SK-N-SH (cell line): ENCODE measurements at regions not wholly inside any gene's neighbourhood (a gene's known extent, or its start where the extent isn't known, plus 50 kb on each side); places are given as distances from the start of the nearest gene placed in this dataset.

Experiments used
- ELF1 ChIP-seq: IDR thresholded peaks from 2 replicates; pipeline ENCODE4 v1.4.0; 2012
- EP300 ChIP-seq, 2 experiments: IDR thresholded peaks; 2 replicates each; pipeline versions ENCODE4 v1.4.0 to v1.6.1; 2012; ENCODE audit warnings: borderline replicate concordance in 1 of 2, low read depth in 1 of 2, low read length in 1 of 2
- EZH2phosphoT487 ChIP-seq: fragments of 200-600 bp; sonication (generic); IDR thresholded peaks from 2 replicates; pipeline ENCODE4 v1.6.1; 2017; ENCODE audit warnings: low read depth, mixed run types, mild to moderate bottlenecking, antibody characterized with exemption, moderate library complexity, borderline replicate concordance
- JUND ChIP-seq: IDR thresholded peaks from 2 replicates; pipeline ENCODE4 v1.4.0; 2012
- MXI1 ChIP-seq: IDR thresholded peaks from 2 replicates; pipeline ENCODE4 v1.6.1; 2012; ENCODE audit warnings: mild to moderate bottlenecking, low read depth, low read length, improper control_type of control experiment
- NRF1 ChIP-seq: IDR thresholded peaks from 2 replicates; pipeline ENCODE4 v1.6.1; 2012; ENCODE audit warnings: low read depth, mild to moderate bottlenecking, low read length
- POLR2AphosphoS5 ChIP-seq: IDR thresholded peaks from 2 replicates; pipeline ENCODE4 v1.6.1; 2012; ENCODE audit warnings: low read depth, low read length
- TAF1 ChIP-seq: IDR thresholded peaks from 2 replicates; pipeline ENCODE4 v1.6.1; 2012; ENCODE audit warnings: low read depth, mild to moderate bottlenecking, low read length, moderate library complexity, borderline replicate concordance
- TCF12 ChIP-seq: IDR thresholded peaks from 2 replicates; pipeline ENCODE4 v1.4.0; 2012
- TF ChIP-seq, protein P1 (sequence below): IDR thresholded peaks from 2 replicates; pipeline ENCODE4 v1.6.1; 2012; ENCODE audit warnings: mild to moderate bottlenecking, low read depth, low read length, moderate library complexity
- TF ChIP-seq, protein P2 (sequence below): fragments of 200-600 bp; sonication (generic); IDR thresholded peaks from 2 replicates; pipeline ENCODE4 v1.6.1; 2017; ENCODE audit warnings: antibody characterized with exemption, mild to moderate bottlenecking, moderate library complexity

DNA sequence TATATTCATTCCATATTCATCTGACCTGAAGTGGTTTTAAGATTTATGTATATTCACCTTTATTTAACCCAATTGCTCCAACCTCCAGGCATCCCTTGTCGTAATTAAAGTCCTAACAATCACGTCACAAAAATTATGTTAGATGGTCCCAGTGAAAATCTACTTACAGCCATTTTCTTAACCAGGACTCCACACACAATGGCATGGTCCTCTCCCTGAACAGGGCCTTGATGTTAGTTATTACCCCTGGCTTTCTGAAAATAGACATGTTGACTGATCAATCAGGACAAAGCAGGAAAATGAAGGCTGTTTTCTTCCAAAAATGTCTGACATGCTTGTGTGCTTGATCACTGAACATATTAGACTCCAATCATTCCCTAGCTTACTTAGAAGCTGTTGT is 542.7 kb upstream of the SLITRK5 start:
- no peak for TF ChIP-seq JUND
- TF ChIP-seq MXI1: no peak
- TF ChIP-seq, protein P1, sequence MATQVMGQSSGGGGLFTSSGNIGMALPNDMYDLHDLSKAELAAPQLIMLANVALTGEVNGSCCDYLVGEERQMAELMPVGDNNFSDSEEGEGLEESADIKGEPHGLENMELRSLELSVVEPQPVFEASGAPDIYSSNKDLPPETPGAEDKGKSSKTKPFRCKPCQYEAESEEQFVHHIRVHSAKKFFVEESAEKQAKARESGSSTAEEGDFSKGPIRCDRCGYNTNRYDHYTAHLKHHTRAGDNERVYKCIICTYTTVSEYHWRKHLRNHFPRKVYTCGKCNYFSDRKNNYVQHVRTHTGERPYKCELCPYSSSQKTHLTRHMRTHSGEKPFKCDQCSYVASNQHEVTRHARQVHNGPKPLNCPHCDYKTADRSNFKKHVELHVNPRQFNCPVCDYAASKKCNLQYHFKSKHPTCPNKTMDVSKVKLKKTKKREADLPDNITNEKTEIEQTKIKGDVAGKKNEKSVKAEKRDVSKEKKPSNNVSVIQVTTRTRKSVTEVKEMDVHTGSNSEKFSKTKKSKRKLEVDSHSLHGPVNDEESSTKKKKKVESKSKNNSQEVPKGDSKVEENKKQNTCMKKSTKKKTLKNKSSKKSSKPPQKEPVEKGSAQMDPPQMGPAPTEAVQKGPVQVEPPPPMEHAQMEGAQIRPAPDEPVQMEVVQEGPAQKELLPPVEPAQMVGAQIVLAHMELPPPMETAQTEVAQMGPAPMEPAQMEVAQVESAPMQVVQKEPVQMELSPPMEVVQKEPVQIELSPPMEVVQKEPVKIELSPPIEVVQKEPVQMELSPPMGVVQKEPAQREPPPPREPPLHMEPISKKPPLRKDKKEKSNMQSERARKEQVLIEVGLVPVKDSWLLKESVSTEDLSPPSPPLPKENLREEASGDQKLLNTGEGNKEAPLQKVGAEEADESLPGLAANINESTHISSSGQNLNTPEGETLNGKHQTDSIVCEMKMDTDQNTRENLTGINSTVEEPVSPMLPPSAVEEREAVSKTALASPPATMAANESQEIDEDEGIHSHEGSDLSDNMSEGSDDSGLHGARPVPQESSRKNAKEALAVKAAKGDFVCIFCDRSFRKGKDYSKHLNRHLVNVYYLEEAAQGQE: no peak
- TF ChIP-seq TAF1: no peak
- no peak for TF ChIP-seq POLR2AphosphoS5
- TF ChIP-seq, protein P2, sequence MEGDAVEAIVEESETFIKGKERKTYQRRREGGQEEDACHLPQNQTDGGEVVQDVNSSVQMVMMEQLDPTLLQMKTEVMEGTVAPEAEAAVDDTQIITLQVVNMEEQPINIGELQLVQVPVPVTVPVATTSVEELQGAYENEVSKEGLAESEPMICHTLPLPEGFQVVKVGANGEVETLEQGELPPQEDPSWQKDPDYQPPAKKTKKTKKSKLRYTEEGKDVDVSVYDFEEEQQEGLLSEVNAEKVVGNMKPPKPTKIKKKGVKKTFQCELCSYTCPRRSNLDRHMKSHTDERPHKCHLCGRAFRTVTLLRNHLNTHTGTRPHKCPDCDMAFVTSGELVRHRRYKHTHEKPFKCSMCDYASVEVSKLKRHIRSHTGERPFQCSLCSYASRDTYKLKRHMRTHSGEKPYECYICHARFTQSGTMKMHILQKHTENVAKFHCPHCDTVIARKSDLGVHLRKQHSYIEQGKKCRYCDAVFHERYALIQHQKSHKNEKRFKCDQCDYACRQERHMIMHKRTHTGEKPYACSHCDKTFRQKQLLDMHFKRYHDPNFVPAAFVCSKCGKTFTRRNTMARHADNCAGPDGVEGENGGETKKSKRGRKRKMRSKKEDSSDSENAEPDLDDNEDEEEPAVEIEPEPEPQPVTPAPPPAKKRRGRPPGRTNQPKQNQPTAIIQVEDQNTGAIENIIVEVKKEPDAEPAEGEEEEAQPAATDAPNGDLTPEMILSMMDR: no peak
- no peak for TF ChIP-seq EZH2phosphoT487
- TF ChIP-seq ELF1: no peak
- TF ChIP-seq TCF12: no peak
- no peak for TF ChIP-seq NRF1
- no peak for TF ChIP-seq EP300 (IDR thresholded peaks at IDR 0.05; ENCODE audit: borderline replicate concordance in 1 of 2, low read depth in 1 of 2, low read length in 1 of 2)
